ENCODE measurements at regions not wholly inside any gene's neighbourhood (a gene's known extent, or its start where the extent isn't known, plus 50 kb on each side); places are given as distances from the start of the nearest gene placed in this dataset.
"Not testable (repeated sequence)": the region's sequence is repeated elsewhere in the genome, so short reads cannot be mapped to it uniquely, and the experiment has no call there.

DNA sequence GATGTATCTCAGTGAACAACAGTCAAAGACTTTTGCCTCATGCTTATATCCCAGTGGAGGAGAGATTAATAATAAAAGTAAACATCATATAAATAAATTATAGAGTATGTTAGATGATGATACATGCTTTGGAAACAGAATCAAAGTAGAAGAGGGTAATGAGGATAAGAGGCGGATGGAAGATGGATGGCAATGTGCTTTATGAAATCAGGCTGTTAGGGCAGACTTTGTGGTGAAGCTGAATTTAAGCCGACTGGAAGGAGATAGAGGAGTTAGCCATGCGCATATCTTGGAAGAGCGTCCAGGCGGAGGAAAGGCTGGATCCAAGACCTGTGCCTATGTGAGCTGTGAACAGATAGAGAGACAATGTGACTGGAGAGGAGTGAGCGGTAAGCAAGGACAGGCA lies 74.9 kb upstream of the GUCY1A1 start:
- DNase-seq: no peak

DNA sequence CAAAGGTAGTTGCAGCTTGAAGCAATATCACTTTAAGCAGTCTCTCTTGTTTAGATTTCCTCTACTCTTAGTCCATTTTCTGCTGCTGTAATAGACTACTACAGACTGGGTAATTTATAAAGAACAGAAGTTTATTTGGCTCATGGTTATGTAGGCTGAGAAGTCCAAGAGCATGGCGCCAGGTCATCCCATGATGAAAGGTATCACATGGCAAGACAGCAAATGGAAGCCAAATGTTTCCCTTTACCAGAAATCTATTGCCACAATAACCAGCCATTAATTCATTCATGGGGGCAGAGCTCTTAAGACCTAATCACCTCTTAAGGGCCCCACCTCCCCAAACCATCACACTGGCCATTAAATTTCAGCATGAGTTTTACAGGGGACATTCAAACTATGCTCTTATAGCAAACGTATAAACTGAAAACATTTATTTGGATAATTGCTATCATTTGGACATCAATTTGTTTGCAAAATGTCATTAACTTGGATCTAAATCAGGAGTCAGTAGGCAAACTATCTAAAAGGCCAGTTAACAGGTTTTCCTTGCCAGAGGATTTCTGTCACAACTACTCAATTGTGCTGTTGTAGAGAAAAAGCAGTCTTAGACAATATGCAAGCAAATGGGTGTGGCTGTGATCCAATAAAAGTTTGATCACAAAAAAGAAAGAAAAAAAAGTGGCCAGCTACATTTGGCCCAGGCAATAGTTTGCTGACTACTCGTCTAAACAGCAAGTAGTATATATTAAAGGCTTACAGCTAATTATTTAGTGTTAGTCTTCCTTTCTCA lies 75.7 kb upstream of the GUCY1A1 start:
- no peak for DNase-seq

DNA sequence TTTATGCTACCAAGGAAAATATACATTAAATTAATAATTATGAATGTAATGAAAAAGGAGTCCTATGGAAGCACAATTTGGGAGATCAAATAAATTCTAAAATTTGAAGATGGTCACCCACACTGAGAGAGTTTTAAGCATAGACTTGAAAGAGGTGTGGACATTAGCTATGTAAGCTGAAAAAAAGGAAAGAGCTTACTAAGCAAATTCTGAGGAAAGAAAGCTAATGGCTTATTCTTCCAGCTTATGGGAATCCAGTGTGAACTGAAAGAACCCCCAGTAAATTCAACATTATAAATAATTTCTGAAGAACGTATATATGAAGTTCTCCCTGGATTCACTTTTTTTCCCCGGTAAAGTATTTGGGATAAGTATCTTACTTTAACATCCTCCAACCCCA lies 78.2 kb upstream of the GUCY1A1 start:
- DNase-seq: no peak

DNA sequence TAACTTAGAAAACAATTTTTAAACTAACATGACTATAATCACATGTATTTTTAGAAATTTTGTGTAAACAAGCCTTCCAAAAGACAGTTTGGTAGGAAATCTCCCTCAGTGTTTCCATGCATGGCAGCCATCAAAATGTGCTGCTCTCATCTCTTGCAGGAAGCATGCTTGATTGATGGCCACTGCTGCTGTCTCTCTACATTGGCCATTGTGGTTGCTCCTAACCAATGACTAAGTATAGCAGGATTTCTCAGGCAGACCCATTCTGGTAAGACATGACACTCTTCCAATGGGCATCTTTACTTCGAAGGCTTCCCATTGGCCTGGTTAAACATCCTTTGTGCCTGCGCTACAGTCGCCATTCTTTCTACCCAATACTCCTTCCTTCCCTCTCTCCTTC lies 78.9 kb upstream of the GUCY1A1 start:
- DNase-seq: no peak

DNA sequence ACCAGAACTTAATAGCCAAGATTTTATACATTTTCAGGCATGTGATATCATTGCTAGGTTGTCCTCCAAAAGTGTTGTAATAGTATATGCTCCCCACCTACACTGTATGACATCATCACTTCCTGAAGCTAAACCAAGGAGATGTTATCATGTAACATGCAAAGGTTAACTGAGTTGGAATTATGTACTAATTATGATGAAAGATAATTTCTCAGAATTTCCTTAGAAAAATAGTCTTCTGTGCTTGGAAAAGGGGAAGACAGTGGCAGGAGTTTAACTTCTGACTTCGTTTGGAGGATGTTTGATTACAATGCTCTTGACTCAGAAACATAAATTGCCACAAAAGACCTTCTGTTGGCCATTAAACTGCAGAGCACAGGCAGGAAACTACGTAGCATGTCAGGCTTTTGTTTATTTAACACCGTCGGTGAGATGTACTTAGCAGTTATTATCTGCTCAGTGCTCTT lies 83.6 kb upstream of the GUCY1A1 start:
- DNase-seq: no peak

DNA sequence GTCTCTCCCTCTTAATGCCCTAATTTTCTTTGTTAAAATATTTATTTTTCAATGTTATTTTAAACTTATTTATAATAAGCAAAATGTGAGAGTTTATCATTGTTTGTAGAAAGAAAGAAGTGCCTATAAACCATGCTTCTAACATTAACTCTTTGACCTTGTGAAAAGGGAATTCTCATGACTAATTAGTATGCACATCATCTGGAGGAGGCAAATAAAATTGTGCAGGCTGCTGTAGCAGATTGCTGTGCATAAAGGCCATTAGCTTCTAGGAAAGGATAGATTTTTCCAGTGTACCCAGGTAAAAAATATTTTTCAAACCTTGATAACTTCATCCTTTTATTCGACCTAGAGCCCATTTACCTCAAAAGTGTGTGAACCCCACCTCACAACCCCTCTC lies 84.6 kb upstream of the GUCY1A1 start:
- no peak for DNase-seq

DNA sequence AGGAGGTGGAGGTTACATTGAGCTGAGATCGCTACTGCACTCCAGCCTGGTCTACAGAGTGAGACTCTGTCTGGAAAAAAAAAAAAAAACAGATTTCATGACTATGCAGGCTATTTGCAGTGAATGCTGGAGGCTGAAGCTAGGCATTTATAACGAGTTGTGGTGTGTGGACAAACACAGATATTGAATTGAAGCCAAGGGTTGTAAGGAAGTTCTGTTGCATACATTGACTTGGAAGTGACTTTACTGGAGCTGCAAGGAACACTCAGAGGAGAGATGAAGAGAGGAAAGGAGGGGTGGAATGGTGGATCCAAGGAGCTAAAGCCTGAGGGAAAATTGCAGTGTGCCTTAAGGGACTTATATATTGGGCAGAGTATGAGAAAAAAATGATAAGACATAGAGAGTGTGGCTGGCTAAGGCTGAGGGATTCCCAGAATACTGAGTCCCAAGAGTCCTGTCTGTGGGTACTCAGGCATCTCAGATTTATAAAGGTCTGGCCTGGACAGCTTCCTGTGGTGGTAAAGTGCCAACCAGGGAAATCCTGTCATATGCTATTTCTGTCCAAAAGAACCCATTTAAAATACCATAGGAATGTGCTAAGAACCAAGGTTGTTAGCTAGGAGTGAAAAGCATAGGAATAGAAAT lies 87.8 kb upstream of the GUCY1A1 start:
- no peak for DNase-seq

DNA sequence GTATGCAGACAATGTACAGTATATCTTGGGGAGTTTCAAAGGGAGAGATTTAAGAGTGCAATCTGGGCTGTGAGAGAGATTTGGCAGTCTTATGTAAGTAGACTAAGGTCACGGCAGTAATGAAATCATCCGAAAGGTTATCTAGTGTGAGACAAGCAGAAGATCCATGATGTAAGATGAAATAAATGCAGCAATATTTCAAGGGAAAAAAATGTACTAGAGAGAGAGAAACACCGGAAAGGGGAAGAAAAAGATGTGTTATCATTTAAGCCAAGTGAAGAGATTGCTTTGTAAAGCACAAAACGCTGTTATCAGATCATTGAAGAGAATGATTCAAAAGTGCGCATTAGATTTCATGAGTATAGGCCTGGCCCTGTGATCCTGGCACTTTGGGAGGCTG lies 88.4 kb upstream of the GUCY1A1 start:
- no peak for DNase-seq

DNA sequence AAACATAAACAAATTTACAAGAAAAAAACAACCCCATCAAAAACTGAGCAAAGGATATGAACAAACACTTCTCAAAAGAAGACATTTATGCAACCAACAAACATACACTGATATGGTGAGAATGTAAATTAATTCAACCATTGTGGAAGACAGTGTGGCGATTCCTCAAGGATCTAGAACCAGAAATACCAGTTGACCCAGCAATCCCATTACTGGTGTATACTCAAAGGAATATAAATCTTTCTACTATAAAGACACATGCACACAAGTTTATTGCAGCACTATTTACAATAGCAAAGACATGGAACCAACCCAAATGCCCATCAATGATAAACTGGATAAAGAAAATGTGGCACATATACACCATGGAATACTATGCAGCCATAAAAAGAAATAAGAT lies 92.3 kb upstream of the GUCY1A1 start:
- not testable (repeated sequence) for DNase-seq

DNA sequence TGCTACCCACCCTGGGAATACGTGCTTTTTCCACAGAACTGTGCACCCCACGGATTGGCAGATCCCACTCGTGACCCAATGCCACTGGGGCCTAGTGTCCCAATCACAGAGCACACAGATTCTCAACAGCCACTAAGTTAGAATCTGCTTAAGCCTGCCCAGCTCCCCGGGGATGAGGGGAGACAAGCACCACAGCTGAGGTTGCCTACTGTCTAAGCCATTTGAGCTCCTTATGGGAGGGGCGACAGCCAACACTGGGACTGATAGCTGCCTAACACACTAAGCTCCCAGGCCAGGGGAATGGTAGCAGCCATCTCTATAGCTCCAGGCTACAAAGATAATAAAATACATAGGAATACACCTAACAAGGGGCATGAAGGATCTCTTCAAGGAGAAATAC lies 93.5 kb upstream of the GUCY1A1 start:
- no peak for DNase-seq

DNA sequence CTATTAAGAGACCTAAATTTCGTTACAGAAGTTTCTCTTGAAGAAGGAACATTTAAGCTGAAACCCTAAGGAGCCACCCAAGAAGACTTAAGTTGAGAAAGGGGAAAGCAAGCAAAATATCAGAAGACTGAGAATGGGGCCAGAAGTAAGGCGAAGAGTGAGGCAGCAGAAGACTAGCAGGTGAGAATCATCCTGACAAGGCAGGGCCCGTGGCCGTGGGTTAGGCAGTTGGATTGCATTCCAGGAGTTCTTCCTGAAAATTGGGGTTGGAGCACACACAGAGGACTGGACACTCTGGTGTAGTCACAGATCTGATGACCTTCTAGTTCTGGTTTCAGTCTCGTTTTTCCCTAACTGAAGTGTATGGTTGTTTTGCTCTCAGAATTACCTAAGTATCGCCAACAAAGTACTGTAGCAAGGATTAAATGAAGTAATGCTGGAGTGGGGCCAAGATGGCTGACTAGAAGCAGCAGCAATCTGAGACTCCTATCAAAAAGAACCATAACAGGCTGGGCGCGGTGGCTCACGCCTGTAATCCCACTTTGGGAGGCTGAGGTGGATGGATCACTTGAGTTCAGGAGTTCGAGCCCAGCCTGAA lies 94.4 kb upstream of the GUCY1A1 start:
- no peak for DNase-seq

DNA sequence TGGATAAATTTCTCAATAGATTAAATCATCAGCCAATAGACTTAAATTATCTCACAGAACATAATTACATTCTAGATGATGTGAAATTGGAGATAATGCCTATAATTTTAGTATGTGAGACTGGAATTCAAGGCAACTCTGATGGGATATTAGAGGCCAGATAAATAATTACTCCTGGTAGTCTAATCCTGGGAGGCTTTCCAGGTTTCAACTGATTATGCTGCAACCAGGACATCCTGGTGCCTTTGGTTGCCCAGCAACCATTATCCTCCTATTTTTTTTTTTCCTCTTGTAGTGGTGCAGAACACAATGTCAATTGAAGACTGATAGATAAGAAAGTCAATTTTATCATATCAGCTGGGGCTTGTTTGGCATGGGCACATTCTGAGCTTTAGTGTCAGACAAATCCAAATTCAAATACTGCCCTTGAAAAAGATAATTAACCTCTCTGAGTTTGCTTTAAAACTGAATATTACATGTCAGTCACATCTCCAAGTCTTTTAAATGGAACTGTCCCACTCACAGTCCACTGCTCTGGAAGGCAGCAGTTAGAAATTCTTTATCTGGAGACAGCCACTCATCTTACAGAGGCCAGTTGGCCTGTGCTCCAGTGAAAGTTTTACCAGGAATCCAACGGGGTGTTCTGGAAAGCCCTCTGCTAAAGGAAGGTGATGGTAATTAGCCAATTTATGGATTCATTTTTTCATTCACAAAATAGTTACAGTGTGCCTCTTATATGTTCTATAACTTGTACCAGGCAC lies 95.3 kb upstream of the GUCY1A1 start:
- DNase-seq: no peak

DNA sequence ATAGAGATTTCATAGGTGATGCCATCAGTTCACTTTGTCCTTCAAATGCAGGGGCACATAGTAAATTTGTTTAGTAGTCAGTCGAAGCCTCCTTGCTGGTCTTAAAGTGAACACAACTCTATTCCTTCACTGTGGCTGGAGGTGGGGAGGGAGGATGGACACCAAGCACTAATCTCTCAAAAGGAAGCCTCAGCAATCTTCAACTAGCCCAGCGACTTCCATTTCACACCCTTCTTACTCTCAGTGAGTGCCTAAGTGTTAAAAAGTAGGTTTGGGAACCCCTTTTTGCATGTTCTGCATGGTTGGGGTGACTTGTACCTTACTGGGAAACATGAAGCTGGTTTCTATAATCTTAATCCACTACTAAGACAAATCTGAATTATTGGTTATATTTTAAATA lies 96.0 kb upstream of the GUCY1A1 start:
- DNase-seq: no peak

DNA sequence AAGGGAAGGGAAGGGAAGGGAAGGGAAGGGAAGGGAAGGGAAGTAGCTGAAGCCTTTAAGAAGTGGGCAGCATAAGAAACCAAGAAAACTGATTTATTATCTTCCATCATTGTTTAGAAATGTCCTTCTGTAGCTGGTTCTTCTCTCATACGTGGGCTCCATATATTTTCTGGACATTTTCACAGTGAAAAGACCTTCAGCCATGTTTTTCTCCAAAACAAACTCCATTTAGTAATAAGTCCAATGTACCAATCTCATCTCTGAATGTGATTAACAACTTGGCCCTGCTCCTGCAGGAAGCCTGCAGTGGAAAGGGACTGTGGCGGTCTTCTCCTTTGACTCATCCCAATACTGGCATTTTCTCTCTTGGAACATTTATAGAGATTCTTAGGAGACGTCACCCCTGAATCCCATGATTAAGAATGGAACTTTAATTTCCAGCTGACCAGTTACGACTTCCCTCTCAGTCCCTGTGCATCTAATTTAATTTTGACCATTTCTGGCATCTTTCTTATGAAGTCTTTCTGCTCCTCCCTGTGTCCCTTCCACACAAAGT lies 96.6 kb upstream of the GUCY1A1 start:
- no peak for DNase-seq

DNA sequence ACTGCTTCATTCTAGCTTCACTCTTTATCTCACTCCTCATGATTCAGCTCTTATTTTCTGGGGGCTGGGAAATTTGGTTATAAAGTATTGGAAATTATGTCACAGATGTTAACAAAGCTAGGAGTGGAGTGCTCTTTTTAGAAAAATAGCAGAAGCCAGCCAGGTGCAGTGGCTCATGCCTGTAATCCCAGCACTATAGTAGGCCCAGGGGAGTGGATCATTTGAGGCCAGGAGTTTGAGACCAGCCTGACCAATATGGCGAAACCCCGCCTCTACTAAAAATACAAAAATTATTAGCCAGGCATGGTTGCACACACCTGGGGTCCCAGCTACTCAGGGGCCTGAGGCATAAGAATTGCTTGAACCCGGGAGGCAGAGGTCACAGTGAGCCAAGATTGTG lies 97.2 kb upstream of the GUCY1A1 start:
- no peak for DNase-seq

DNA sequence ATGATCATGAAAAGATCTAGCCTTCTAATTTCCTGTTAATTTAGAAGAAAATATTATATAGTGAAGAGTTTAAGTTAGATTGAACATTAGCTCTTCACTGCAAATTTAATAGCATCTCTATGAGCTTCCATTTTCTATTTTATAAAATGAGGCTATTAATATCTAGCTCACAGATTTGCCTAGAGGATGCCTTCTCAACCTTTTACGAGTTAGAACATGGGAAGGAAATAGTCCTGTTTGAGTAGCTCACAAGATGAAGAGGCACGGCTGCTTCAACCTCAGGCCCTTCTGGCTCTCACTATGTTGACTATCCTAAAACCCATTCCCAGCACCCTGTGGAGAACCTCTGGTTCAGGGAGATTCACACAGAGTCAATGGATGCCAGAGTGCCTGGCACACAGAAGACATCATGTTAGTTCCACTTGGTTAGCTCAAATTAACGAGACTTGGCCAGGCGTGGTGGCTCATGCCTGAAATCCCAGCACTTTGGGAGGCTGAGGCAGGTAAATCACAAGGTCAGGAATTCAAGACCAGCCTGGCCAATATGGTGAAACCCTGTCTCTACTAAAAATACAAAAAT lies 97.9 kb upstream of the GUCY1A1 start:
- DNase-seq: no peak

DNA sequence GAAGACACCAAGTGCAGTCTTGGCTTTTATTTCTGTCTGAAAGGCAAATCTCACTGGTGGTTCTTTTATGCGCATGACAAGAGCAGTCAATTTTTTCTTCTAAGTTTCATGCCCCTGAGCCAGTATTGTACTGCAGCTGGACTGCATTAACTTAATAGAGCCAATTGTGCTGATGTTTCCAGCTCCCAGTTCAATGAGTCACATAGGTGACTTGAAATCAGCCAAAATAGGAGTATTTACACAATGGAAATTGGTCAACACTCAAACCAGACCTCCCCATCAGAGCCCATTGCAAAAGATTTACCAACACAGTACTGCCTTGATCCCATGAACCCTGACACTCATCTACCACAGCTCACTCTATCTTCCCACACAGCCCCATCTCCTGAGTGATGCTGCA lies 100.3 kb upstream of the GUCY1A1 start:
- no peak for DNase-seq

DNA sequence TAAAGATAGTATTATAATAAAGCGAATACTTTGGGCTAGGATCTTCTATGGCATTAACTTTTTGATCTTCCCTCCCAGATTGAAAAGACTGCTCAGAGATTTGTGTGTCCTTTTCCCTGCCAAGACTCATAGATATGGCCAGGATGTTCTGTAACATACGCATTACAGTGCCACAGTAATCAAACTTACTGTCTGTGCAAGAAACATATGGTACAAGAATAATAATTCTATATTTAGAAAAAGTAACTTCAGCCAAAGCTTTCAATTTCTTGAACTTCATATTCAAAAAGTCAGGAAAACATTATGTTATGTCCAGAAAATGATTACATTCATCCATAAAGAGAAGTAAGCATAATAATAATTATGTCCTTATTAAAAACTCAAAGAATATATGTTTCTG lies 100.9 kb upstream of the GUCY1A1 start:
- no peak for DNase-seq

DNA sequence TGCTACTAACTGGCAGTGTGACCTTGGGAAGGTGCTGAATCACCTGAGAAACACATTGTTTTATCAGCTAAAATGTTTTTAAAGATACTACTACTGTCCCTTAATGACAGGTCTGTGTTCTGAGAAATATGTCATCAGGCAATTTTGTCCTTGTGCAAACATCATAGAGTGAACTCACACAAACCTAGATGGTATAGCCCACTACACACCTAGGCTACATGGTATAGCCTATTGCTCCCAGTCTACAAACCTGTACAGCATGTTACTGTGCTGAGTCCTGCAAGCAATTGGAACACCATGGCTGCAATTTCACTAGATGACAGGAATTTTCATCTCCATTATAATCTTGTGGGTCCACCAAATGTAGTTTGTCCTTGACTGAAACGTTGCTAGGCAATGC lies 101.3 kb upstream of the GUCY1A1 start:
- no peak for DNase-seq

DNA sequence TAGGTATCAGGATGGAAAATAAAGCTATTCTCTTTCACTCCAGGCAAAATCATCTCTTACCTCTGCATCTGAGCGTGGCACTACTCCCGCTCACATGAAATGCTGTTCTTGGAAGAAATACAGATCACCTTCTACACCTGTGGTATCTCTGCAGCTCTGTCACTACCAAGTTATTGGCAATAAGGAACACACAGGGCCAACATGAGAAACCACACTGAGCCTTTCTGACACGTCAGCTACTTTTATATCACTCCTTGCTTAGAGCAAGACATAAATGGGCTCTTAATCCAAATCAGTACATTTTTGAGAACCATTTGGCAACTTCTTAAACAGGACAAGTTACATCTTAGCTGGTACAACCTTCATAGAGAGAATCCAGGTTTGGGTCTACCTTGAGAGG lies 101.8 kb upstream of the GUCY1A1 start:
- no peak for DNase-seq

DNA sequence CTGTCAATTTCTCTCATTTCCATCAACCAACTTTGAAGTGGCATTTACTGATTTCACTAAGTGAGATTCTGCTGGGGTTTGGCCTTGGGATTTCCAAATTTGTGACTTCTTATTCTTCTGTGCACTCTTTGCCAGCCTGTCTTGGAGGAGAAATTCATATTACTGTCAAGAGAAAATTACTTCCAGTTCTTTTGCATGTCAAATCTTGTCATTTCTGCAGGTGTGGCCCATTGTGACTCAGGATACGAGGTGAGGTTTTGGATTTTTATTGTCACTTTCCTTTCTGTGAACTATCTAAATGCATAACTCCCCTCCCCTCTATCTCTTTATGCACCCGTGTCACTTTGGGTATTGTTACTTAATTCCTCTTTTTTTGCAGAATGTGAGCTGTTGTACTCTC lies 102.6 kb upstream of the GUCY1A1 start:
- DNase-seq: no peak

DNA sequence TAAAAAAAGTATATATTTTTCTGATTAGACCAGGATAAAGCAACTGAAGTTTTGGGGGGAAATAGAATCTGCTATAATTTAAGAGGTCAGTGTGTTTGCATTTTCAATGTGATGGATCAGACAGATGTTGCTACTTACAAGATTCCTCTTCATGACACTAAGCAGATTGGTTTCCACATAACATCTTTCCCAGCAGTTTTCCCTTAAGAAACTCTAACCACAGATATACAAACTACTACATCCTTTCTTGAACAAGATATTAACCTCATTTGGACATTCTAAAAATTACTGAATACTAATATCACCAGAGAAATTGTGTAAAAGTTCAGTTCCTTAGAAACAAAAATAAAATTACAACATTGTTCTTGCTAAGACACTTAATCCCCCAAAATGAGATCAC lies 106.7 kb upstream of the GUCY1A1 start:
- DNase-seq: no peak

DNA sequence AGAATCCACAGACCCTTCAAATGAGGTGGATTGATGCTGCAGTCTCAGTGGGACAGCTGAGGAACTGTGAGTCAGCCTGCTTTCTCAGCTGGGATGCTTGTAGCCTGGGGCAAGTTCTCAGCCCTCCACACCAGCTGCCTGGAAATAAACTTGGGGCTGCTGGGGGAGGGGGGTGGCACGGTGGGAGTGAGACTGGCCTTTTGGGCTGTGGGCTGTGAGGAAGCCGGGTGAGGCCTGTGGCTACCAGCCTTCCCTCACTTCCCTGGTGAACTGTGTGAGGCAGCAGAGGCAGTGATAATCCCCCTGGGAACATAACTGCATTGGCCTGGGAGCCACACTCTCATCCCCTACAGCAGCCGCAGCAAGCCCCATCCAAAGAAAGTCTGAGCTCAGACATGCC lies 114.5 kb upstream of the GUCY1A1 start:
- DNase-seq: no peak
